ENCODE measurements at regions not wholly inside any gene's neighbourhood (a gene's known extent, or its start where the extent isn't known, plus 50 kb on each side); places are given as distances from the start of the nearest gene placed in this dataset.

DNA sequence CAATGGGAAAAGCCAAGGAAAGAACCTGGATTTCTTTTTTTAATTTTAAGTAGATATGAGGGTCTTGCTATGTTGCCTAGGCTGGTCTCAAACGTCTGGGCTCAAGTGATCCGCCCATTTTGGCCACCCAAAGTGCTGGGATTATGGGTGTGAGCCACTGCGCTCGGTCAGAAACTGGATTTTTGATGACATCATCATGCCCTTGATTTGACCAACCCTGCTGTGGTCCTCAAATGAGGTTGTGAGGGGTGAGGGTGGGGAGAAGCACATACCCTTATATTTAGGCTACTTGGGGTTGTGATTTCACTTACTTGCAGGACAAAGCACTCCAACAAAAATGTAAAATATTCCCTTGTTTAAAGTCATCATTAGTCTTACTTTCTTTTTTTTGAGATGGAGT lies 70.4 kb downstream of the C3orf38 start:
- WGBS, 2 experiments (ENCODE audit: insufficient coverage in 1 of 2, insufficient read length in 1 of 2): 54 to 67% methylated on average over 4 of the region's 4 CpGs
- H3K4me1 Mint-ChIP-seq: peaks cover 18% of the 10 kb centered on the region
- Histone ChIP-seq H3K9ac (ENCODE audit: extremely low read depth, low read length, poor library complexity, severe bottlenecking) (no peak overlapping the region), H3K4me3 (ENCODE audit: low read length) (no peak overlapping the region), H3K27ac (ENCODE audit: low read depth, low read length) (no peak overlapping the region), H3K27me3 (ENCODE audit: control insufficient read depth, insufficient read depth, low read length, poor library complexity, severe bottlenecking) (no peaks in the 10 kb centered on the region), H3K9me3 (ENCODE audit: control insufficient read depth, low read length) (no peaks in the 10 kb centered on the region), H3K4me1 (ENCODE audit: control insufficient read depth, insufficient read depth, low read length) (peaks cover 7% of the 10 kb centered on the region), H3K36me3 (ENCODE audit: control insufficient read depth, insufficient read depth, low read length) (no peaks in the 10 kb centered on the region)
- no peak overlapping the region for H3K4me3 Mint-ChIP-seq
- H3K27ac Mint-ChIP-seq: no peak overlapping the region
- DNase-seq: no peak
- no peaks in the 10 kb centered on the region for H3K9me3 Mint-ChIP-seq
- H3K36me3 Mint-ChIP-seq (ENCODE audit: low read depth): no peaks in the 10 kb centered on the region
- TF ChIP-seq, protein P1, sequence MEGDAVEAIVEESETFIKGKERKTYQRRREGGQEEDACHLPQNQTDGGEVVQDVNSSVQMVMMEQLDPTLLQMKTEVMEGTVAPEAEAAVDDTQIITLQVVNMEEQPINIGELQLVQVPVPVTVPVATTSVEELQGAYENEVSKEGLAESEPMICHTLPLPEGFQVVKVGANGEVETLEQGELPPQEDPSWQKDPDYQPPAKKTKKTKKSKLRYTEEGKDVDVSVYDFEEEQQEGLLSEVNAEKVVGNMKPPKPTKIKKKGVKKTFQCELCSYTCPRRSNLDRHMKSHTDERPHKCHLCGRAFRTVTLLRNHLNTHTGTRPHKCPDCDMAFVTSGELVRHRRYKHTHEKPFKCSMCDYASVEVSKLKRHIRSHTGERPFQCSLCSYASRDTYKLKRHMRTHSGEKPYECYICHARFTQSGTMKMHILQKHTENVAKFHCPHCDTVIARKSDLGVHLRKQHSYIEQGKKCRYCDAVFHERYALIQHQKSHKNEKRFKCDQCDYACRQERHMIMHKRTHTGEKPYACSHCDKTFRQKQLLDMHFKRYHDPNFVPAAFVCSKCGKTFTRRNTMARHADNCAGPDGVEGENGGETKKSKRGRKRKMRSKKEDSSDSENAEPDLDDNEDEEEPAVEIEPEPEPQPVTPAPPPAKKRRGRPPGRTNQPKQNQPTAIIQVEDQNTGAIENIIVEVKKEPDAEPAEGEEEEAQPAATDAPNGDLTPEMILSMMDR (conservative IDR thresholded peaks at IDR 0.05): no peak
- H3K27me3 Mint-ChIP-seq (ENCODE audit: insufficient read depth): no peaks in the 10 kb centered on the region

GRCh38 chr3:88221726-88222125 lies 72.0 kb downstream of the C3orf38 start:
- Histone ChIP-seq H3K27me3 (ENCODE audit: control insufficient read depth, insufficient read depth, low read length, poor library complexity, severe bottlenecking) (no peaks in the 10 kb centered on the region), H3K9ac (ENCODE audit: extremely low read depth, low read length, poor library complexity, severe bottlenecking) (no peak overlapping the region), H3K36me3 (ENCODE audit: control insufficient read depth, insufficient read depth, low read length) (no peaks in the 10 kb centered on the region), H3K9me3 (ENCODE audit: control insufficient read depth, low read length) (no peaks in the 10 kb centered on the region), H3K27ac (ENCODE audit: low read depth, low read length) (no peak overlapping the region), H3K4me3 (ENCODE audit: low read length) (no peak overlapping the region), H3K4me1 (ENCODE audit: control insufficient read depth, insufficient read depth, low read length) (peaks cover 7% of the 10 kb centered on the region)
- WGBS, 2 experiments (ENCODE audit: insufficient coverage in 1 of 2, insufficient read length in 1 of 2): 91% methylated on average over 1 of the region's 1 CpG; no CpG with 5 or more reads in 1 of the 2 experiments
- no peaks in the 10 kb centered on the region for H3K36me3 Mint-ChIP-seq (ENCODE audit: low read depth)
- TF ChIP-seq, protein P1 (conservative IDR thresholded peaks at IDR 0.05): no peak
- no peak overlapping the region for H3K27ac Mint-ChIP-seq
- H3K9me3 Mint-ChIP-seq: no peaks in the 10 kb centered on the region
- no peaks in the 10 kb centered on the region for H3K27me3 Mint-ChIP-seq (ENCODE audit: insufficient read depth)
- DNase-seq: no peak
- H3K4me1 Mint-ChIP-seq: peaks cover 18% of the 10 kb centered on the region
- no peak overlapping the region for H3K4me3 Mint-ChIP-seq

- Mint-ChIP-seq H3K27ac (no peak overlapping the region), H3K4me3 (no peak overlapping the region), H3K9me3 (no peaks in the 10 kb centered on the region), H3K27me3 (ENCODE audit: insufficient read depth) (no peaks in the 10 kb centered on the region), H3K36me3 (ENCODE audit: low read depth) (no peaks in the 10 kb centered on the region), H3K4me1 (peaks cover 14% of the 10 kb centered on the region)
- DNase-seq: no peak
- H3K4me1 ChIP-seq (ENCODE audit: control insufficient read depth, insufficient read depth, low read length): peaks cover 6% of the 10 kb centered on the region
- no peaks in the 10 kb centered on the region for H3K9me3 ChIP-seq (ENCODE audit: control insufficient read depth, low read length)
- TF ChIP-seq, protein P1 (conservative IDR thresholded peaks at IDR 0.05): no peak
- H3K4me3 ChIP-seq (ENCODE audit: low read length): no peak overlapping the region
- no peak overlapping the region for H3K27ac ChIP-seq (ENCODE audit: low read depth, low read length)
- no peak overlapping the region for H3K9ac ChIP-seq (ENCODE audit: extremely low read depth, low read length, poor library complexity, severe bottlenecking)
- H3K27me3 ChIP-seq (ENCODE audit: control insufficient read depth, insufficient read depth, low read length, poor library complexity, severe bottlenecking): no peaks in the 10 kb centered on the region
- H3K36me3 ChIP-seq (ENCODE audit: control insufficient read depth, insufficient read depth, low read length): no peaks in the 10 kb centered on the region
- 89 to 92% methylated on average over 1 to 2 of the region's 2 CpGs for WGBS, 2 experiments (ENCODE audit: insufficient coverage in 1 of 2, insufficient read length in 1 of 2)
These were observed 72.6 kb downstream of the C3orf38 start for GRCh38 chr3:88222343-88222742.

All from endodermal cell (in vitro differentiated cells).